ENCODE measurements at regions not wholly inside any gene's neighbourhood (a gene's known extent, or its start where the extent isn't known, plus 50 kb on each side); places are given as distances from the start of the nearest gene placed in this dataset.

- DNase-seq (ENCODE audit: low read depth): no peak
Observed at GRCh38 chr18:27473318-27473717, 288.2 kb upstream of the CHST9 start.

- DNase-seq (ENCODE audit: low read depth): no peak
Observed at GRCh38 chr18:27467073-27467472, 282.0 kb upstream of the CHST9 start.

GRCh38 chr18:27461957-27462356, 276.8 kb upstream of the CHST9 start:
- no peak for DNase-seq (ENCODE audit: low read depth)

- DNase-seq (ENCODE audit: low read depth): no peak
Observed at GRCh38 chr18:27449104-27449503, 264.0 kb upstream of the CHST9 start.

- DNase-seq (ENCODE audit: low read depth): no peak
Observed at GRCh38 chr18:27447930-27448329, 262.8 kb upstream of the CHST9 start.

- no peak for DNase-seq (ENCODE audit: low read depth)
Observed at GRCh38 chr18:27447451-27447881, 262.4 kb upstream of the CHST9 start.

- no peak for DNase-seq (ENCODE audit: low read depth)
Observed at GRCh38 chr18:27430595-27430994, 245.5 kb upstream of the CHST9 start.

GRCh38 chr18:27428716-27429475, 243.8 kb upstream of the CHST9 start:
- DNase-seq (ENCODE audit: low read depth): no peak

- no peak for DNase-seq (ENCODE audit: low read depth)
Observed at GRCh38 chr18:27428120-27428519, 243.0 kb upstream of the CHST9 start.

- no peak for DNase-seq (ENCODE audit: low read depth)
Observed at GRCh38 chr18:27423581-27423980, 238.5 kb upstream of the CHST9 start.

- no peak for DNase-seq (ENCODE audit: low read depth)
Observed at GRCh38 chr18:27419646-27420045, 234.5 kb upstream of the CHST9 start.

GRCh38 chr18:27415495-27415894, 230.4 kb upstream of the CHST9 start:
- no peak for DNase-seq (ENCODE audit: low read depth)

GRCh38 chr18:27414682-27415081, 229.6 kb upstream of the CHST9 start:
- DNase-seq (ENCODE audit: low read depth): no peak

GRCh38 chr18:27413495-27414401, 228.6 kb upstream of the CHST9 start:
- no peak for DNase-seq (ENCODE audit: low read depth)

GRCh38 chr18:27412556-27412955, 227.4 kb upstream of the CHST9 start:
- DNase-seq (ENCODE audit: low read depth): no peak

GRCh38 chr18:27411911-27412310, 226.8 kb upstream of the CHST9 start:
- no peak for DNase-seq (ENCODE audit: low read depth)

GRCh38 chr18:27411013-27411412, 225.9 kb upstream of the CHST9 start:
- no peak for DNase-seq (ENCODE audit: low read depth)

GRCh38 chr18:27404855-27405254, 219.7 kb upstream of the CHST9 start:
- no peak for DNase-seq (ENCODE audit: low read depth)

GRCh38 chr18:27400001-27400400, 214.9 kb upstream of the CHST9 start:
- no peak for DNase-seq (ENCODE audit: low read depth)

GRCh38 chr18:27395752-27396151, 210.6 kb upstream of the CHST9 start:
- DNase-seq (ENCODE audit: low read depth): no peak

GRCh38 chr18:27394687-27395086, 209.6 kb upstream of the CHST9 start:
- DNase-seq (ENCODE audit: low read depth): no peak

- no peak for DNase-seq (ENCODE audit: low read depth)
Observed at GRCh38 chr18:27382567-27383216, 197.6 kb upstream of the CHST9 start.
